ENCODE measurements at regions not wholly inside any gene's neighbourhood (a gene's known extent, or its start where the extent isn't known, plus 50 kb on each side); places are given as distances from the start of the nearest gene placed in this dataset.

- DNase-seq (no peak), ATAC-seq (ENCODE audit: poor library complexity) (no peak)
- ChIA-PET CTCF (no interaction called here), POLR2A (no interaction called here)
- H3K27me3 Mint-ChIP-seq: no peaks in the 10 kb centered on the region
- Histone ChIP-seq H3K36me3 (ENCODE audit: insufficient read depth, low read length) (no peaks in the 10 kb centered on the region), H3K4me1 (ENCODE audit: insufficient read depth, low read length) (no peaks in the 10 kb centered on the region), H3K9me3 (ENCODE audit: control insufficient read depth in 1 of 2, insufficient read depth in 1 of 2, low read length in 2 of 2) (peaks cover 0 to 4% of the 10 kb centered on the region in 2 experiments), H3K4me3 (ENCODE audit: low read length) (no peak overlapping the region), H3K27me3 (ENCODE audit: control insufficient read depth in 1 of 2, insufficient read depth in 2 of 2, low read length in 2 of 2) (no peaks in the 10 kb centered on the region), H3K27ac (ENCODE audit: low read depth in 1 of 2, low read length in 2 of 2) (no peak overlapping the region)
- peaks cover 4% of the 10 kb centered on the region for H3K9me3 Mint-ChIP-seq
- H3K36me3 Mint-ChIP-seq (ENCODE audit: low read depth): no peaks in the 10 kb centered on the region
- TF ChIP-seq CTCF (IDR thresholded peaks at IDR 0.05): no peak
- intact Hi-C loops (cut with DNase I, micrococcal nuclease): no loop called here
- no peaks in the 10 kb centered on the region for H3K4me1 Mint-ChIP-seq (ENCODE audit: low read depth)
- H3K4me3 Mint-ChIP-seq: no peak overlapping the region
- H3K27ac Mint-ChIP-seq: no peak overlapping the region
Observed at GRCh38 chr7:32175099-32175498, 104.9 kb upstream of the PDE1C start.

- TF ChIP-seq CTCF (IDR thresholded peaks at IDR 0.05): no peak
- ATAC-seq (ENCODE audit: poor library complexity) (no peak), DNase-seq (no peak)
- Histone ChIP-seq H3K9me3 (ENCODE audit: control insufficient read depth in 1 of 2, insufficient read depth in 1 of 2, low read length in 2 of 2) (no peaks in the 10 kb centered on the region), H3K27ac (ENCODE audit: low read depth in 1 of 2, low read length in 2 of 2) (no peak overlapping the region), H3K36me3 (ENCODE audit: insufficient read depth, low read length) (no peaks in the 10 kb centered on the region), H3K4me1 (ENCODE audit: insufficient read depth, low read length) (no peaks in the 10 kb centered on the region), H3K4me3 (ENCODE audit: low read length) (no peak overlapping the region), H3K27me3 (ENCODE audit: control insufficient read depth in 1 of 2, insufficient read depth in 2 of 2, low read length in 2 of 2) (no peaks in the 10 kb centered on the region)
- no peak overlapping the region for H3K27ac Mint-ChIP-seq
- H3K27me3 Mint-ChIP-seq: no peaks in the 10 kb centered on the region
- peaks cover 2% of the 10 kb centered on the region for H3K9me3 Mint-ChIP-seq
- H3K36me3 Mint-ChIP-seq (ENCODE audit: low read depth): no peaks in the 10 kb centered on the region
- ChIA-PET POLR2A (no interaction called here), CTCF (no interaction called here)
- no peaks in the 10 kb centered on the region for H3K4me1 Mint-ChIP-seq (ENCODE audit: low read depth)
- intact Hi-C loops (cut with DNase I, micrococcal nuclease): no loop called here
- H3K4me3 Mint-ChIP-seq: no peak overlapping the region
Observed at GRCh38 chr7:32171248-32171647, 101.0 kb upstream of the PDE1C start.

GRCh38 chr7:32170838-32171237 lies 100.6 kb upstream of the PDE1C start:
- Histone ChIP-seq H3K4me1 (ENCODE audit: insufficient read depth, low read length) (no peaks in the 10 kb centered on the region), H3K9me3 (ENCODE audit: control insufficient read depth in 1 of 2, insufficient read depth in 1 of 2, low read length in 2 of 2) (no peaks in the 10 kb centered on the region), H3K4me3 (ENCODE audit: low read length) (no peak overlapping the region), H3K36me3 (ENCODE audit: insufficient read depth, low read length) (no peaks in the 10 kb centered on the region), H3K27me3 (ENCODE audit: control insufficient read depth in 1 of 2, insufficient read depth in 2 of 2, low read length in 2 of 2) (no peaks in the 10 kb centered on the region), H3K27ac (ENCODE audit: low read depth in 1 of 2, low read length in 2 of 2) (no peak overlapping the region)
- H3K4me3 Mint-ChIP-seq: no peak overlapping the region
- H3K9me3 Mint-ChIP-seq: peaks cover 2% of the 10 kb centered on the region
- DNase-seq (no peak), ATAC-seq (ENCODE audit: poor library complexity) (no peak)
- H3K27ac Mint-ChIP-seq: no peak overlapping the region
- intact Hi-C loops (cut with DNase I, micrococcal nuclease): no loop called here
- ChIA-PET CTCF (no interaction called here), POLR2A (no interaction called here)
- H3K27me3 Mint-ChIP-seq: no peaks in the 10 kb centered on the region
- no peaks in the 10 kb centered on the region for H3K4me1 Mint-ChIP-seq (ENCODE audit: low read depth)
- TF ChIP-seq CTCF (IDR thresholded peaks at IDR 0.05): no peak
- no peaks in the 10 kb centered on the region for H3K36me3 Mint-ChIP-seq (ENCODE audit: low read depth)
